ENCODE measurements at regions not wholly inside any gene's neighbourhood (a gene's known extent, or its start where the extent isn't known, plus 50 kb on each side); places are given as distances from the start of the nearest gene placed in this dataset.
A peak's percentile ranks its signal among the peaks of the same experiment; 100 is the strongest.

DNA sequence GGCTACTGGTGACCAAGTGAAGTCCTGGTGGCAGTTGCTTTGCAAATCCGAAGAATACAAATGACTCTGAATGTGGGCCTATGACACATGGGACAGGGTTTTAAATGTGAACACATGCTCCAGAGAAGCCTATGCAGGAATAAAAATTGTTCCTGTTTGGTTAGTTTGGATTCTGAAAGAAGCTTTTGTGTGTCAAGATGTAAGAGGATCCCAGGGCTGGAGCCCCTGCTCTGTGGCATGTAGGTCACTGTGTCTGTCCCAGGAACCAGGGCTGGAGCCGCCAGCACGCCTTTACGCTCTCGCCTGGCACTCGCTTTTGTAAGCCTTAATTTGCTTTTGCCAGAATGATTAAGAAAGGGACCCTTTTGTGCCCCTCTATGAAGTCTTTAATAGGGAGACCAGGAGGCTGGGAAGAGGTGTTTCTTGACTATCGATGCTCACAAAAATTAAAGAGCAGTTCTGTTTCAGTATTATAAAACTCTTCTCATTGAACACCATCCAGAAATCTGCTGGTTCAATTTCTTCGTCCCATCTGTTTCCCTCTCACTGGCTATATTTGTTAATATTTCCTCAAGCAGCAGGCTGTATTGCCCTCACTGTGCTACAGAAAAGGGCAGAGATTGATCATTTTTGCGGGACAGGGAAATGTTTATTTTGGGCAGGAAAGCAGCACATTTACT lies 532.7 kb upstream of the POU3F3 start:
- H3K4me3 ChIP-seq = no peak overlapping the region
- 24 to 32% methylated on average over 9 of the region's 9 CpGs for WGBS, 2 experiments (ENCODE audit: low coverage in 1 of 2, low lambda C conversion rate in 2 of 2, missing lambda C conversion rate in 2 of 2)
- H3K36me3 ChIP-seq (ENCODE audit: low read depth) = no peaks in the 10 kb centered on the region
- H2AFZ ChIP-seq = no peak overlapping the region
- TF ChIP-seq EZH2phosphoT487 (IDR thresholded peaks at IDR 0.05; ENCODE audit: insufficient read depth, low read depth) = no peak
- in situ Hi-C loops (cut with MboI) = no loop called here
- H3K27ac ChIP-seq = no peak overlapping the region
- no peaks in the 10 kb centered on the region for H3K79me2 ChIP-seq (ENCODE audit: insufficient read depth)
- no peaks in the 10 kb centered on the region for H4K20me1 ChIP-seq (ENCODE audit: insufficient read depth)
- no peaks in the 10 kb centered on the region for H3K27me3 ChIP-seq (replicated peaks; ENCODE audit: insufficient read depth)
- no peaks in the 10 kb centered on the region for H3F3A ChIP-seq (ENCODE audit: insufficient read depth)
- H3K4me1 ChIP-seq (ENCODE audit: insufficient read depth) = no peaks in the 10 kb centered on the region
- no peak overlapping the region for H3K4me2 ChIP-seq (ENCODE audit: unreplicated experiment)
- DNase-seq = no peak
- H3K9ac ChIP-seq = no peak overlapping the region
- no peaks in the 10 kb centered on the region for H3K9me3 ChIP-seq (ENCODE audit: low read depth)
- H3K9me2 ChIP-seq (ENCODE audit: insufficient read depth) = no peaks in the 10 kb centered on the region

DNA sequence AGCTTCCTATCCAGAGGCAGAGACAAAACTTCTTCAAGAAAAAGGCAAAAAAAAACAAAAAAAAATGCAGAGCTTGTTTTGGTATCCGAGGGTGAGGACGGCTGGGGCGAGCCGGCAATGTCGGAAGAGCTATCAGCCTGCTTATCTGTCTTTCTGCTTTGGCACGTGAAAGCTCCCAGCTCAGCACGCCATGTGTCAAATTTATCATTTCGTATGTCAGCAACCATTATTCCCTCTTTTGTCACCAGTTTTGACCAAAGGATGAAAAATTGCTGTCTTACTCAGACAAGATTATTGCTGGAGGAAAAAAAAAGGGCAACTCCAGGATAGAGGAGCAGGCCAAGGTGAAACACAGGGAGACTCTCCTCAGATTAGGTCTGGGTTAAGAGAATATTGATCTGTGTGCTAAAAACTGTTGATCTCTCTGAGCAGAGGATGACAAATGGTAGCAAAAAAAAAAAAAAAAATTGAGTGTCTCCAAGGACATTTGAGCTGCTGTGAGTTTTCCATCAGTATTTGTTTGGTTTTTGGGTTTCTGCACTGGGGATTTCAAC lies 532.0 kb upstream of the POU3F3 start:
- no peak overlapping the region for H2AFZ ChIP-seq
- H3K79me2 ChIP-seq (ENCODE audit: insufficient read depth) = no peaks in the 10 kb centered on the region
- H3K4me2 ChIP-seq (ENCODE audit: unreplicated experiment) = no peak overlapping the region
- DNase-seq = no peak
- no peak overlapping the region for H3K27ac ChIP-seq
- no peaks in the 10 kb centered on the region for H3K9me2 ChIP-seq (ENCODE audit: insufficient read depth)
- H3K9ac ChIP-seq = no peak overlapping the region
- H3K4me1 ChIP-seq (ENCODE audit: insufficient read depth) = no peaks in the 10 kb centered on the region
- H4K20me1 ChIP-seq (ENCODE audit: insufficient read depth) = no peaks in the 10 kb centered on the region
- no peaks in the 10 kb centered on the region for H3K9me3 ChIP-seq (ENCODE audit: low read depth)
- 19 to 26% methylated on average over 8 of the region's 8 CpGs for WGBS, 2 experiments (ENCODE audit: low coverage in 1 of 2, low lambda C conversion rate in 2 of 2, missing lambda C conversion rate in 2 of 2)
- TF ChIP-seq EZH2phosphoT487 (IDR thresholded peaks at IDR 0.05; ENCODE audit: insufficient read depth, low read depth) (no peak), EZH2 (IDR thresholded peaks at IDR 0.05; ENCODE audit: insufficient read depth, poor library complexity, severe bottlenecking) (no peak)
- H3F3A ChIP-seq (ENCODE audit: insufficient read depth) = no peaks in the 10 kb centered on the region
- in situ Hi-C loops (cut with MboI) = no loop called here
- H3K4me3 ChIP-seq = no peak overlapping the region
- no peaks in the 10 kb centered on the region for H3K27me3 ChIP-seq (replicated peaks; ENCODE audit: insufficient read depth)
- H3K36me3 ChIP-seq (ENCODE audit: low read depth) = no peaks in the 10 kb centered on the region

DNA sequence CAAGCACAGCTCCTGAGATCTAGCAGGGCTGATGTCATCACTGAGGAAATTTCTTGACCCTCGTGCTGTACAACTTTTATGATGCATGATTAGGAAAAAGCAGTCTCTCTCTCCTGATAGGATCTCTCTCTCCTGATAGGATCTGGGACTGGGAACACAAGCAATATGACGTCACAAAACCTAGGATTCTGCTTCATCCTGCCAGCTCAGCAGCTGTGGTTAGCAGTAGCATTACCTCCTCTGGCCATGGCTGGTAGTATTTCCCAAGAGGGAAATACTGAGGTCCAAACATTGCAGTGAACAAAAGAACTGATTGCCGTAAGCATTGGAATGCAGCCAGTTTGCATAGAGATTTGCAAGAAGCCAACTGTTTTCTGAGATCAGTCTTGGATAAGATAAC lies 521.2 kb upstream of the POU3F3 start:
- DNase-seq = peak; percentile 7
- Histone ChIP-seq H3K4me2 (ENCODE audit: unreplicated experiment) (no peak overlapping the region), H2AFZ (no peak overlapping the region), H3K27me3 (replicated peaks; ENCODE audit: insufficient read depth) (no peaks in the 10 kb centered on the region), H3K27ac (no peak overlapping the region), H3K79me2 (ENCODE audit: insufficient read depth) (no peaks in the 10 kb centered on the region), H3K9ac (no peak overlapping the region), H3K36me3 (ENCODE audit: low read depth) (no peaks in the 10 kb centered on the region), H3K4me3 (no peak overlapping the region), H3K9me3 (ENCODE audit: low read depth) (no peaks in the 10 kb centered on the region), H4K20me1 (ENCODE audit: insufficient read depth) (no peaks in the 10 kb centered on the region), H3K4me1 (ENCODE audit: insufficient read depth) (no peaks in the 10 kb centered on the region), H3F3A (ENCODE audit: insufficient read depth) (no peaks in the 10 kb centered on the region), H3K9me2 (ENCODE audit: insufficient read depth) (no peaks in the 10 kb centered on the region)
- in situ Hi-C loops (cut with MboI) = no loop called here
- WGBS, 2 experiments (ENCODE audit: low coverage in 1 of 2, low lambda C conversion rate in 2 of 2, missing lambda C conversion rate in 2 of 2) = 1 to 2% methylated on average over 3 of the region's 3 CpGs
- no peak for TF ChIP-seq EZH2phosphoT487 (IDR thresholded peaks at IDR 0.05; ENCODE audit: insufficient read depth, low read depth)
- no peak for TF ChIP-seq EZH2 (IDR thresholded peaks at IDR 0.05; ENCODE audit: insufficient read depth, poor library complexity, severe bottlenecking)

DNA sequence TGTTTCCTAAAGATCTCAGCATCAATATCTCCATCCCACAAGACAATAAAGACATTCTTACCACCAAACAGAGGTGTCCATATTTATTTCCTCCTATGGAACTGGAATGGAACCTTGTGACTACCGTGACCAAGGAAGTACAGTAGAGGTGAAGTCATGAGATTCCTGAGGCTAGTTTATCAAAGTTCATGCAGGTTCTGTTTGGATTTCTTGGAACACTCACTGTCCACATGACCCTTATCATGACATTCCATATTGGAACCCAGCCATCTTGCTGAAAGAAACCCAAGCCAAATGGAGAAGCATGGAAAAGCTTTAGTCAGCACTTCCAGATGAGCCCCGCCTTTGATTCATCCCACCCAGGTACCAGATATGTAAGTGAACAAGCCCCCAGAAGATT lies 516.0 kb upstream of the POU3F3 start:
- Histone ChIP-seq H2AFZ (no peak overlapping the region), H3K4me1 (ENCODE audit: insufficient read depth) (no peaks in the 10 kb centered on the region), H3F3A (ENCODE audit: insufficient read depth) (no peaks in the 10 kb centered on the region), H3K36me3 (ENCODE audit: low read depth) (no peaks in the 10 kb centered on the region), H3K4me2 (ENCODE audit: unreplicated experiment) (no peak overlapping the region), H3K9me3 (ENCODE audit: low read depth) (no peaks in the 10 kb centered on the region), H3K4me3 (no peak overlapping the region), H3K9ac (no peak overlapping the region), H4K20me1 (ENCODE audit: insufficient read depth) (no peaks in the 10 kb centered on the region), H3K27ac (no peak overlapping the region), H3K79me2 (ENCODE audit: insufficient read depth) (no peaks in the 10 kb centered on the region), H3K9me2 (ENCODE audit: insufficient read depth) (no peaks in the 10 kb centered on the region), H3K27me3 (replicated peaks; ENCODE audit: insufficient read depth) (no peaks in the 10 kb centered on the region)
- DNase-seq = no peak
- WGBS, 2 experiments (ENCODE audit: low coverage in 1 of 2, low lambda C conversion rate in 2 of 2, missing lambda C conversion rate in 2 of 2) = 21 to 30% methylated on average over 2 of the region's 2 CpGs
- TF ChIP-seq EZH2phosphoT487 (IDR thresholded peaks at IDR 0.05; ENCODE audit: insufficient read depth, low read depth) = no peak
- no peak for TF ChIP-seq EZH2 (IDR thresholded peaks at IDR 0.05; ENCODE audit: insufficient read depth, poor library complexity, severe bottlenecking)
- in situ Hi-C loops (cut with MboI) = no loop called here

All from GM23248 (cell line).